ENCODE measurements at regions not wholly inside any gene's neighbourhood (a gene's known extent, or its start where the extent isn't known, plus 50 kb on each side); places are given as distances from the start of the nearest gene placed in this dataset.

DNA sequence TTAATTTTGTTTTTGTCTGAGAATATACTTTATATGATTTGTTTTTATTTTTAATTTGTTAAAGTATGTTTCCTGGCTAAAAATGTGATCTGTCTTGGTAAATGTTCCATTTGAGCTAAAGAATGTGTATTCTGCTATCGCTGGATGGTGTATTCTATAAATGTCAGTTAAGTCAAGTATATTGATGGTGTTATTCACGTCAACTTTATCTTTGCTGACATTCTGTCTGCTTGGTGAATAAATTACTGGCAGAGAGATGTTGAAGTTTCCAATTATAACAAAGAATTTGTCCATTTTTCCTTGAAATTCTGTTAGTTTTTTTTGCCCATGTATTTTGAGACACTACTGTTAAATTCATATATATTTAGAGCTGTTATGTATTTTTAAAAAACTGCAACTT lies 1131.8 kb upstream of the GJE1 start:
- Histone ChIP-seq H3K9me3 (ENCODE audit: control insufficient read depth, low read length) (no peaks in the 10 kb centered on the region), H3K27me3 (replicated peaks; ENCODE audit: control insufficient read depth, insufficient read depth, low read length, poor library complexity, severe bottlenecking) (no peaks in the 10 kb centered on the region), H3K4me1 (ENCODE audit: control insufficient read depth, insufficient read depth, low read length, poor library complexity, severe bottlenecking) (no peaks in the 10 kb centered on the region), H3K36me3 (ENCODE audit: control insufficient read depth, insufficient read depth, low read length) (no peaks in the 10 kb centered on the region), H3K4me3 (ENCODE audit: insufficient read depth, low read depth, low read length, poor library complexity, severe bottlenecking) (no peak overlapping the region), H3K27ac (ENCODE audit: insufficient read depth, low read length, poor library complexity, severe bottlenecking) (no peak overlapping the region)
- DNase-seq, result no peak

DNA sequence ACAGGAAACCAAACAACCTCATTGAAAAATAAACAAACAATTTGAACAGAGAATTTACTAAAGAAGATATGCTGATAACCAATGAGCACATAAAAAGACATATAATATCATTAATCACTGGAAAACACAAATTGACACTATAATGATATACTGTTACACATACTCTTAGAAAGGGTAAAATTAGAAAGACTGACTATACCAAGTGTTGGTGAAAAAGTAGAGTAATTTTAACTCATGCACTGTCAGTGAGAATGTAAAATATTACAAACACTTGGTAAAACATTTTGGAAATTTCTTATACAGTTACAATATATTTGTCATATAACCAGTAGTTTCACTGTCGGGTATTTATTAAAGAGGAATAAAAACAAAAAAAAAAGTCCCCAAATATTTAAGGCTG lies 1139.2 kb upstream of the GJE1 start:
- Histone ChIP-seq H3K4me1 (ENCODE audit: control insufficient read depth, insufficient read depth, low read length, poor library complexity, severe bottlenecking) (no peaks in the 10 kb centered on the region), H3K27me3 (replicated peaks; ENCODE audit: control insufficient read depth, insufficient read depth, low read length, poor library complexity, severe bottlenecking) (no peaks in the 10 kb centered on the region), H3K9me3 (ENCODE audit: control insufficient read depth, low read length) (no peaks in the 10 kb centered on the region), H3K36me3 (ENCODE audit: control insufficient read depth, insufficient read depth, low read length) (no peaks in the 10 kb centered on the region), H3K27ac (ENCODE audit: insufficient read depth, low read length, poor library complexity, severe bottlenecking) (no peak overlapping the region), H3K4me3 (ENCODE audit: insufficient read depth, low read depth, low read length, poor library complexity, severe bottlenecking) (no peak overlapping the region)
- no peak for DNase-seq

- no peaks in the 10 kb centered on the region for H3K4me1 ChIP-seq (ENCODE audit: control insufficient read depth, insufficient read depth, low read length, poor library complexity, severe bottlenecking)
- DNase-seq, result no peak
- no peaks in the 10 kb centered on the region for H3K9me3 ChIP-seq (ENCODE audit: control insufficient read depth, low read length)
- no peak overlapping the region for H3K4me3 ChIP-seq (ENCODE audit: insufficient read depth, low read depth, low read length, poor library complexity, severe bottlenecking)
- H3K27me3 ChIP-seq (replicated peaks; ENCODE audit: control insufficient read depth, insufficient read depth, low read length, poor library complexity, severe bottlenecking), result no peaks in the 10 kb centered on the region
- no peaks in the 10 kb centered on the region for H3K36me3 ChIP-seq (ENCODE audit: control insufficient read depth, insufficient read depth, low read length)
- H3K27ac ChIP-seq (ENCODE audit: insufficient read depth, low read length, poor library complexity, severe bottlenecking), result no peak overlapping the region
Measured at GRCh38 chr6:140992678-140993077, 1140.0 kb upstream of the GJE1 start.

- H3K27me3 ChIP-seq (replicated peaks; ENCODE audit: control insufficient read depth, insufficient read depth, low read length, poor library complexity, severe bottlenecking), result no peaks in the 10 kb centered on the region
- no peak for DNase-seq
- H3K9me3 ChIP-seq (ENCODE audit: control insufficient read depth, low read length), result no peaks in the 10 kb centered on the region
- no peaks in the 10 kb centered on the region for H3K36me3 ChIP-seq (ENCODE audit: control insufficient read depth, insufficient read depth, low read length)
- H3K4me3 ChIP-seq (ENCODE audit: insufficient read depth, low read depth, low read length, poor library complexity, severe bottlenecking), result no peak overlapping the region
- no peak overlapping the region for H3K27ac ChIP-seq (ENCODE audit: insufficient read depth, low read length, poor library complexity, severe bottlenecking)
- H3K4me1 ChIP-seq (ENCODE audit: control insufficient read depth, insufficient read depth, low read length, poor library complexity, severe bottlenecking), result no peaks in the 10 kb centered on the region
Measured at GRCh38 chr6:140988780-140989179, 1143.9 kb upstream of the GJE1 start.

DNA sequence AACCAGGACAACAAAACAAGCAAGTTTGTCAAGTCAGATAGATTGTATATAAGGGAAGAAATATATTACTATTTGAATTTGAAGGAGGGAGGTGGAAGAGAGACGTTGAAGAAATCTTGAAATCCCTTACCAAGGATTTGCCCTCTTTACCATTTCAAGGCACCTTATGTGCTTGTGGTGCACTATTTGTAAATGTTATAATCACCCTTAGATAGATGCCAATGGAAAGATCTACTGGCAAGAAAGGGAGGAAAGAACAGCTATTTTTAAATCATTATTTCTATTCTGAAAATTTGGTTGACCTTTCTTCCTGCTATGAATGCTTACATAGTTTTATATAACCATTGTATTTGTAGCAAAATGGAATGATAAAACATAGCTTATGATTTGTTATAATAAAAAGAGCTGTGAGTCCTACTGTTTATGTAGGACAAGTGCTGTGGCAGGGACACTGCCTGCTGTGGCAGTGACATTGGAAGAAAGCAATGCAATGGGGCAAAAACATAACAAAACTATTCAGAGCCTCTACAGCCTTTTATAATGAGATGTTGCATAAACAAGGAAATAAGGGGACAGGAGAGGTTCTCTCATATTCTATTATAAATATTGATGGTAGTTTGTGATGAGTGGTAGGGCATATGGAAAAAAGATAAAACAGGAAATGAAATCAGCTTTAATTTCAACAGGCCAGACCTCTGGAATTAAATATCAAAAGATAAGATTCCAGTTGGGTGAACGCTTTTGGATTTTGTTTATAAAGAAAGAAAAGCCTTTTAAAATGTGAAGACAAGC lies 1145.2 kb upstream of the GJE1 start:
- Histone ChIP-seq H3K27me3 (replicated peaks; ENCODE audit: control insufficient read depth, insufficient read depth, low read length, poor library complexity, severe bottlenecking) (no peaks in the 10 kb centered on the region), H3K27ac (ENCODE audit: insufficient read depth, low read length, poor library complexity, severe bottlenecking) (no peak overlapping the region), H3K9me3 (ENCODE audit: control insufficient read depth, low read length) (no peaks in the 10 kb centered on the region), H3K4me1 (ENCODE audit: control insufficient read depth, insufficient read depth, low read length, poor library complexity, severe bottlenecking) (no peaks in the 10 kb centered on the region), H3K36me3 (ENCODE audit: control insufficient read depth, insufficient read depth, low read length) (no peaks in the 10 kb centered on the region), H3K4me3 (ENCODE audit: insufficient read depth, low read depth, low read length, poor library complexity, severe bottlenecking) (no peak overlapping the region)
- no peak for DNase-seq

GRCh38 chr6:140985679-140986275 lies 1146.9 kb upstream of the GJE1 start:
- Histone ChIP-seq H3K36me3 (ENCODE audit: control insufficient read depth, insufficient read depth, low read length) (no peaks in the 10 kb centered on the region), H3K4me1 (ENCODE audit: control insufficient read depth, insufficient read depth, low read length, poor library complexity, severe bottlenecking) (no peaks in the 10 kb centered on the region), H3K4me3 (ENCODE audit: insufficient read depth, low read depth, low read length, poor library complexity, severe bottlenecking) (no peak overlapping the region), H3K9me3 (ENCODE audit: control insufficient read depth, low read length) (no peaks in the 10 kb centered on the region), H3K27ac (ENCODE audit: insufficient read depth, low read length, poor library complexity, severe bottlenecking) (no peak overlapping the region), H3K27me3 (replicated peaks; ENCODE audit: control insufficient read depth, insufficient read depth, low read length, poor library complexity, severe bottlenecking) (no peaks in the 10 kb centered on the region)
- no peak for DNase-seq

GRCh38 chr6:140980265-140980887 lies 1152.3 kb upstream of the GJE1 start:
- no peaks in the 10 kb centered on the region for H3K36me3 ChIP-seq (ENCODE audit: control insufficient read depth, insufficient read depth, low read length)
- no peak for DNase-seq
- no peaks in the 10 kb centered on the region for H3K9me3 ChIP-seq (ENCODE audit: control insufficient read depth, low read length)
- no peaks in the 10 kb centered on the region for H3K4me1 ChIP-seq (ENCODE audit: control insufficient read depth, insufficient read depth, low read length, poor library complexity, severe bottlenecking)
- H3K27ac ChIP-seq (ENCODE audit: insufficient read depth, low read length, poor library complexity, severe bottlenecking), result no peak overlapping the region
- no peaks in the 10 kb centered on the region for H3K27me3 ChIP-seq (replicated peaks; ENCODE audit: control insufficient read depth, insufficient read depth, low read length, poor library complexity, severe bottlenecking)
- no peak overlapping the region for H3K4me3 ChIP-seq (ENCODE audit: insufficient read depth, low read depth, low read length, poor library complexity, severe bottlenecking)

DNA sequence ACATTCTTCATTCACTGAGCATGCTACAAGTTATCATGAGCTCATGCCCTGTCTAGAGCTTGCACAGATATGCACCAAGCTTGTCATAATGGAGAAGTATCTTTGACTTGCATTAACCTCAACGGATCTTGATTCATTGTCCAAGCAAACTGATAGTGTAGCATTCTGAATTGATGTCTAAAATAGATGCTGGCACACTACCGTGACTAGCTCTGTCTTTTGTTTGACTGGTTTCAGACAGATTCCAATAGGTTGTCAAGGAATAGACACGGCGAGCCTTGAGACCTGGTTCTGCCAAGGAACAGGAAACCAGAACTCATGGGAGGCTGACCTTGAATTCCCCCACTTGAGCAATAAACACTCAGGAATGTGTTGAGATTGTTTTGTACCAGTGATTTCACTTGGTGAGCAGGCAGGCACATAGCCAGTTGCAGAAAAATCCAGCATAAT lies 1153.1 kb upstream of the GJE1 start:
- Histone ChIP-seq H3K27ac (ENCODE audit: insufficient read depth, low read length, poor library complexity, severe bottlenecking) (no peak overlapping the region), H3K4me3 (ENCODE audit: insufficient read depth, low read depth, low read length, poor library complexity, severe bottlenecking) (no peak overlapping the region)
- DNase-seq, result no peak

DNA sequence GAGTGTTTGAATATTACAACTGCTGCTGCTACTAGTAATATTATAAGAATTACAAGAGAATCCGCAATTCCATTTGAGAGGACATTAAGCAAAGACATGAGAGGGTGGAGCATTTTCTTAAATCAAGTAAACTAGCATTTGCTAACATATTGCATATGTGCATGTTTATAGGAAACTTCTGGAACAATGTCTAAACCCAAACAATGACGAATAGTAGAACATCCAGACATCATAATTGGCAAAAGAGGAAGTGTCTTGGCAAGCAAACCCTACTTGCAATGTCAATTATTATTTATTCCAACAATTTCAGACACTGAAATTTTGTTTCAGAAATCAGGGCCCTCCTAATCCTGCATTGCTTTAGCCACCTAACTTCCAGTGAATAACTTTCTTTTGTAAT lies 1155.3 kb upstream of the GJE1 start:
- DNase-seq, result no peak
- Histone ChIP-seq H3K36me3 (ENCODE audit: control insufficient read depth, insufficient read depth, low read length) (no peaks in the 10 kb centered on the region), H3K4me3 (ENCODE audit: insufficient read depth, low read depth, low read length, poor library complexity, severe bottlenecking) (no peak overlapping the region), H3K27me3 (replicated peaks; ENCODE audit: control insufficient read depth, insufficient read depth, low read length, poor library complexity, severe bottlenecking) (no peaks in the 10 kb centered on the region), H3K27ac (ENCODE audit: insufficient read depth, low read length, poor library complexity, severe bottlenecking) (no peak overlapping the region), H3K4me1 (ENCODE audit: control insufficient read depth, insufficient read depth, low read length, poor library complexity, severe bottlenecking) (no peaks in the 10 kb centered on the region), H3K9me3 (ENCODE audit: control insufficient read depth, low read length) (no peaks in the 10 kb centered on the region)

More for the DNA sequence above, 1153.1 kb upstream of the GJE1 start:
- Histone ChIP-seq H3K9me3 (ENCODE audit: control insufficient read depth, low read length) (no peaks in the 10 kb centered on the region), H3K36me3 (ENCODE audit: control insufficient read depth, insufficient read depth, low read length) (no peaks in the 10 kb centered on the region), H3K4me1 (ENCODE audit: control insufficient read depth, insufficient read depth, low read length, poor library complexity, severe bottlenecking) (no peaks in the 10 kb centered on the region), H3K27me3 (replicated peaks; ENCODE audit: control insufficient read depth, insufficient read depth, low read length, poor library complexity, severe bottlenecking) (no peaks in the 10 kb centered on the region)

DNA sequence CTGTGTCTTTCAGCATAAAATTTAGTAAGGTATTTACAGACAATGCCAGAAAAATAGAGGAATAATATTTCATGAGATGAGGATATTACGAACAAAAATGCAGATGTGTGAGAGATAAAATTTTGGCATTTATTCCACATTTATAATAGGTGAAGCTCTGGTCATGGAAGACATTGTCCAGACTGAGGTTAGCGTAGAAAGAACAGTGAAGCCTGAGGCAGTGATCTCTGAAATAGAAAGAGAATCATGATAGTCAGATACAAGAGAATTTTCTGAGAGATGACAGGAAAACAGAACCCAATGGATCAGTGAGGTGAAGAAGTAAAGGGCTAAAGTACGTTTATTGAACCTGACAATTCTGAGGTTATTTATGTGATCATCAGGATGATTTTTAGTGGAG lies 1155.9 kb upstream of the GJE1 start:
- Histone ChIP-seq H3K36me3 (ENCODE audit: control insufficient read depth, insufficient read depth, low read length) (no peaks in the 10 kb centered on the region), H3K27me3 (replicated peaks; ENCODE audit: control insufficient read depth, insufficient read depth, low read length, poor library complexity, severe bottlenecking) (no peaks in the 10 kb centered on the region)
- DNase-seq, result no peak

More for the DNA sequence above, 1155.9 kb upstream of the GJE1 start:
- no peak overlapping the region for H3K4me3 ChIP-seq (ENCODE audit: insufficient read depth, low read depth, low read length, poor library complexity, severe bottlenecking)
- no peak overlapping the region for H3K27ac ChIP-seq (ENCODE audit: insufficient read depth, low read length, poor library complexity, severe bottlenecking)
- no peaks in the 10 kb centered on the region for H3K4me1 ChIP-seq (ENCODE audit: control insufficient read depth, insufficient read depth, low read length, poor library complexity, severe bottlenecking)
- no peaks in the 10 kb centered on the region for H3K9me3 ChIP-seq (ENCODE audit: control insufficient read depth, low read length)

All from effector memory CD4-positive, alpha-beta T cell (primary cell).